Astrocyte (in vitro differentiated cells and primary cell): ENCODE measurements at regions not wholly inside any gene's neighbourhood (a gene's known extent, or its start where the extent isn't known, plus 50 kb on each side); places are given as distances from the start of the nearest gene placed in this dataset.

ENCODE experiments used
- DNase-seq: peaks from one replicate; pipeline ENCODE4 v3.0.0-alpha.2; 2010; ENCODE audit warnings: low read depth
- FAIRE-seq: peaks from 2 replicates; lab custom pipeline; 2011; peaks lifted over from hg19 to GRCh38; lab: Jason Lieb, UNC
- H2AFZ ChIP-seq: 2 replicates; pipeline ENCODE4 v1.6.0; 2012; ENCODE audit warnings: low read depth, low read length, inconsistent platforms
- H3K27ac ChIP-seq: 2 replicates; pipeline ENCODE4 v1.5.1; 2011; ENCODE audit warnings: low read depth, low read length, inconsistent platforms
- H3K27me3 ChIP-seq: 2 replicates; pipeline ENCODE4 v1.6.0; 2011; ENCODE audit warnings: low read length, inconsistent platforms; ENCODE audit not compliant: insufficient read depth
- H3K36me3 ChIP-seq: 2 replicates; pipeline ENCODE4 v1.5.1; 2011; ENCODE audit warnings: low read length, inconsistent platforms; ENCODE audit not compliant: insufficient read depth
- H3K4me1 ChIP-seq: 2 replicates; pipeline ENCODE4 v1.5.1; 2011; ENCODE audit warnings: low read length, inconsistent platforms; ENCODE audit not compliant: insufficient read depth
- H3K4me2 ChIP-seq: 2 replicates; pipeline ENCODE4 v1.6.0; 2012; ENCODE audit warnings: low read length, inconsistent platforms
- H3K4me3 ChIP-seq: 2 replicates; pipeline ENCODE4 v1.5.1; 2011; ENCODE audit warnings: low read depth, mild to moderate bottlenecking, low read length, inconsistent platforms; ENCODE audit not compliant: insufficient read depth
- H3K79me2 ChIP-seq: 2 replicates; pipeline ENCODE4 v1.6.0; 2012; ENCODE audit warnings: mild to moderate bottlenecking, low read length, inconsistent platforms; ENCODE audit not compliant: insufficient read depth
- H3K9ac ChIP-seq: 2 replicates; pipeline ENCODE4 v1.6.0; 2012; ENCODE audit warnings: mild to moderate bottlenecking, low read length, inconsistent platforms
- H3K9me3 ChIP-seq: 2 replicates; pipeline ENCODE4 v1.5.1; 2012; ENCODE audit warnings: low read depth, mild to moderate bottlenecking, low read length, inconsistent platforms; ENCODE audit not compliant: insufficient read depth
- H4K20me1 ChIP-seq: 2 replicates; pipeline ENCODE4 v1.6.0; 2012; ENCODE audit warnings: low read length, inconsistent platforms; ENCODE audit not compliant: insufficient read depth
- H3K27ac Mint-ChIP-seq: one replicate; pipeline ENCODE4 v1.8.0; 2021; ENCODE audit warnings: mild to moderate bottlenecking, mixed read lengths; ENCODE audit not compliant: unreplicated experiment
- H3K27me3 Mint-ChIP-seq: one replicate; pipeline ENCODE4 v1.8.0; 2021; ENCODE audit warnings: low read depth, mixed read lengths; ENCODE audit not compliant: unreplicated experiment
- H3K36me3 Mint-ChIP-seq: one replicate; pipeline ENCODE4 v1.8.0; 2021; ENCODE audit warnings: low read depth, mixed read lengths; ENCODE audit not compliant: unreplicated experiment
- H3K4me1 Mint-ChIP-seq: one replicate; pipeline ENCODE4 v1.8.0; 2021; ENCODE audit warnings: low read depth, mixed read lengths; ENCODE audit not compliant: unreplicated experiment
- H3K4me3 Mint-ChIP-seq: one replicate; pipeline ENCODE4 v1.8.0; 2021; ENCODE audit warnings: mild to moderate bottlenecking, moderate library complexity, mixed read lengths; ENCODE audit not compliant: unreplicated experiment
- H3K9me3 Mint-ChIP-seq: one replicate; pipeline ENCODE4 v1.8.0; 2021; ENCODE audit warnings: mild to moderate bottlenecking, mixed read lengths; ENCODE audit not compliant: unreplicated experiment
- CTCF ChIP-seq: IDR thresholded peaks from 2 replicates; pipeline ENCODE4 v1.5.1; 2011; ENCODE audit warnings: low read depth, mild to moderate bottlenecking, inconsistent platforms, low read length, moderate library complexity; ENCODE audit not compliant: insufficient read depth
- EZH2 ChIP-seq: IDR thresholded peaks from 2 replicates; pipeline ENCODE4 v1.6.1; 2012; ENCODE audit warnings: mild to moderate bottlenecking, low read length, inconsistent platforms; ENCODE audit not compliant: insufficient read depth

GRCh38 chr5:166881802-166882201 lies 1409.6 kb upstream of the WWC1 start:
- no peak for TF ChIP-seq EZH2
- TF ChIP-seq CTCF = no peak
- Histone ChIP-seq H3K4me1 (peaks cover 3% of the 10 kb centered on the region), H3K79me2 (no peaks in the 10 kb centered on the region), H3K9me3 (no peaks in the 10 kb centered on the region), H4K20me1 (no peaks in the 10 kb centered on the region), H3K9ac (no peak overlapping the region), H3K36me3 (no peaks in the 10 kb centered on the region), H3K4me2 (no peak overlapping the region), H3K27me3 (no peaks in the 10 kb centered on the region), H3K27ac (no peak overlapping the region), H2AFZ (no peak overlapping the region), H3K4me3 (no peak overlapping the region)
- Mint-ChIP-seq H3K27ac (no peak overlapping the region), H3K4me1 (no peaks in the 10 kb centered on the region), H3K27me3 (no peaks in the 10 kb centered on the region), H3K36me3 (no peaks in the 10 kb centered on the region), H3K4me3 (no peak overlapping the region), H3K9me3 (peaks cover 3% of the 10 kb centered on the region)
- DNase-seq (no peak), FAIRE-seq (no peak)

DNA sequence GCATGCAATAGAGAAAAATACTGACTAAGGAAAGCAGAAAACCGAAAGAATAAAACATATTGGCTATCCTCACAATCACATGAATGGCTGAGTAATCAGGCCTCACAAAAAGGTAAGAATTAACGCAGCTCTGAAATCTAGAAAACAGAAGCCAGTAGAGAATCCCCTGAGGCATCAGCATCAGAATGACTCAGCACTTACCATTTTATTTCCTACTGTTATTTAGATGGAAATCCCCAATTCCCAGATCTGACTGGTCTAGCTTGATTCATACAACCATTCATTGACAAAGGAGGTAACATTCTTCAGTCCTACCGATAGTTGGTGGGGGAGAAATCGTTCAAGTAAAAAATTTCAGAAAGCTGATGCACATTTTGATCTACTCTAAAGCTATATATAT lies 1408.4 kb upstream of the WWC1 start:
- peak; percentile 15 for DNase-seq
- FAIRE-seq = no peak
- Mint-ChIP-seq H3K4me3 (no peak overlapping the region), H3K27me3 (no peaks in the 10 kb centered on the region), H3K4me1 (no peaks in the 10 kb centered on the region), H3K36me3 (no peaks in the 10 kb centered on the region), H3K9me3 (peaks cover 2% of the 10 kb centered on the region), H3K27ac (no peak overlapping the region)
- Histone ChIP-seq H3K9me3 (no peaks in the 10 kb centered on the region), H3K27me3 (no peaks in the 10 kb centered on the region), H3K9ac (no peak overlapping the region), H3K36me3 (no peaks in the 10 kb centered on the region), H3K79me2 (no peaks in the 10 kb centered on the region), H2AFZ (no peak overlapping the region), H3K4me2 (peak overlapping the region; percentile 19), H3K4me3 (no peak overlapping the region), H3K4me1 (peaks cover 3% of the 10 kb centered on the region), H4K20me1 (no peaks in the 10 kb centered on the region), H3K27ac (no peak overlapping the region)
- TF ChIP-seq CTCF (no peak), EZH2 (no peak)

GRCh38 chr5:166898166-166898565 lies 1393.3 kb upstream of the WWC1 start:
- no peak overlapping the region for H3K9ac ChIP-seq
- H3K36me3 ChIP-seq = no peaks in the 10 kb centered on the region
- H3K36me3 Mint-ChIP-seq = no peaks in the 10 kb centered on the region
- no peak for FAIRE-seq
- no peaks in the 10 kb centered on the region for H3K27me3 ChIP-seq
- no peak overlapping the region for H2AFZ ChIP-seq
- TF ChIP-seq CTCF (no peak), EZH2 (no peak)
- H3K27me3 Mint-ChIP-seq = no peaks in the 10 kb centered on the region
- H3K9me3 ChIP-seq = no peaks in the 10 kb centered on the region
- no peaks in the 10 kb centered on the region for H3K4me1 Mint-ChIP-seq
- no peak overlapping the region for H3K4me2 ChIP-seq
- H3K27ac Mint-ChIP-seq = no peak overlapping the region
- H3K79me2 ChIP-seq = no peaks in the 10 kb centered on the region
- H3K9me3 Mint-ChIP-seq = no peaks in the 10 kb centered on the region
- H3K27ac ChIP-seq = no peak overlapping the region
- H3K4me3 ChIP-seq = no peak overlapping the region
- H4K20me1 ChIP-seq = no peaks in the 10 kb centered on the region
- no peaks in the 10 kb centered on the region for H3K4me1 ChIP-seq
- H3K4me3 Mint-ChIP-seq = no peak overlapping the region
- DNase-seq = no peak
